ENCODE measurements at regions not wholly inside any gene's neighbourhood (a gene's known extent, or its start where the extent isn't known, plus 50 kb on each side); places are given as distances from the start of the nearest gene placed in this dataset.

DNA sequence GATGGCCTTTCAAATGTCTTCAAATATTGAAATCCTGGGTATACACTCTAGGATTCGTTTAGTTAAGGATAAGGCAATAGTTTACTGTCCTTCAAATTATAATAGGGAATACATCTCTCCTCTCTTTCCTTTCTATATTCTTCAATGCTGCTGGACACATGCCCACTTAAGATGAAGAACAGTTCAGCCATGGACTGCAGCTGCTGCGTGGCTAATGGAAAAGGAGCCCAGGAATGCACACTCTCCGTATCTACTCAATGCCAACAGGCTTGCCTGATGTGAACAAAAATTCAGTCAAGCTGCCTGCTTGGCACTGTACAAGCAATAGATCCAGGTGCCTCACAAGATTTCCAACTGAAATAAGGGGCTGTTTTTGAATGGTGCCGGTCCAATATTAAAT, 321.2 kb upstream of the LYPLAL1 start:
- DNase-seq (ENCODE audit: low read depth in 3 of 3, low spot score in 2 of 3) = no peak

DNA sequence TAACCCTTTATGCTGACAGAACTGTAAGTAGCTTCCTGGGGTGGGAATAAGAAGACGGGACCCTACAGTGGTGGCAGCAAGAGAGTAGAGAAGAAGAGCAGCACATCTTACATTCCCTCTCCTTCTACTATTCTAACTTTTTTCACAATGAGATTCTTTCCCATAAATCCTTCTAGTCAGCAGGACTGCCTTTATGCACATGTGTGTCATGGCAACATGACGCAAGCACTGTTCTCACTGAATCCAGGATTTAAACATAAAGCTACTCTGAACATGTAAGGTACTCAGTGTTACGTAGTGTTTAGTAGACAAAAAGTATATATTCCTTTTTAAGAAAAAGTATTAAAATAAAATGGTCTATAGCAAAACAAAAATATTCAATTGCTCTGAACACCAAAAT, 309.7 kb upstream of the LYPLAL1 start:
- DNase-seq (ENCODE audit: low read depth in 3 of 3, low spot score in 2 of 3) = no peak

DNA sequence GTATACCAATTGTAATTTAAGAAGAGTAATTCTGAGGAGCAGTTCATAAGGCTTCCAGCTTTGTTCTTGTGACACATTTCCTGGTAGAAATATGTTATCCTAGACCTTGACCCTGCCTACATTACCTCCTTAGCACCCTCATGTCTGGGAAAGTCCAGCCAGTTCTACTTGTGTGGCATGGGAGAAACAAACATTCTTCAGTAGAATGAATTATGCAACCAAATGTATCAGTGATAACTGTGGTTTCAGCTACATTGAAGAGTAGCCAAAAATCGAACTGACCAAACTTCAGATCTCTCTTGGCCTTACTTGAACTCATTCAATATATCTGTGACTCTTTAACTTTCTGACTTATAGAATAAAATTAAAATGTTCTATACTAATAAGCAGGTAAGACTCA, 308.1 kb upstream of the LYPLAL1 start:
- DNase-seq (ENCODE audit: low read depth in 3 of 3, low spot score in 2 of 3) = no peak

DNA sequence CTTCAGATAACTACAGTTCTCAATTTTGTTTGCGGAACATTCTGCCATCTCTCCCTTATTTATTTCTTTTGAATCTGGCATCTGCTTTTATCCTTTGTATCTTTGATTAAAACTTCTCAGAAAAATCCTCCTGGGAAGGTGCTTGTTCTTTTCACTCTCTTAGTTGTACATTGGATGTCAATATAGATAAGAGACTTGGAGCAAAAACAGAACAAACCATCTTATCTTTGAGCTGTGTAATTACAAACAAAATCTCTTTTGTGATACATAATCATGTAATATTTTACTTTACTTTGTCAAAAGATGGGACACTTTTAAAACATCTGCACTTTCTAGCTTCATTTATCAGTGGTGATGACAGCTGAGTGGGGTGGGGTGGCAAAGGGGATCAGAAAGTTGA, 307.2 kb upstream of the LYPLAL1 start:
- no peak for DNase-seq (ENCODE audit: low read depth in 3 of 3, low spot score in 2 of 3)

DNA sequence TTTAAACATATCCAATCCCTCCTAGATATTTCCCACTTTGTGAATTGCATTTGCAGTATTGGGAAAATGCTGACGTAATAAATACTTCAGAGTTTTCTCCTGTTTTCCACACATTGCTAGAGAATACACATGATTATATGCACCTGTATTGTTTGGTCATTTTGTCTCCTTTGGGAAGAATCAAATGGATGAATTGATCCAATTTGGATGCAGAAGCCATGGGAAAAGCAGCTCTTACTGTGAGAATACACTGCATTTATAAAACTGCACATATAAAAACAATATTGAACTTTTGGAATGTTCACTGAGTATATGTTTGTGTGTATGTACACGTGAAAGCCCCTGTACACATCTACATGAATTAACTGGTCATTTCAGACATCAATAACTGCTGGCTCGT, 306.6 kb upstream of the LYPLAL1 start:
- DNase-seq (ENCODE audit: low read depth in 3 of 3, low spot score in 2 of 3) = no peak

DNA sequence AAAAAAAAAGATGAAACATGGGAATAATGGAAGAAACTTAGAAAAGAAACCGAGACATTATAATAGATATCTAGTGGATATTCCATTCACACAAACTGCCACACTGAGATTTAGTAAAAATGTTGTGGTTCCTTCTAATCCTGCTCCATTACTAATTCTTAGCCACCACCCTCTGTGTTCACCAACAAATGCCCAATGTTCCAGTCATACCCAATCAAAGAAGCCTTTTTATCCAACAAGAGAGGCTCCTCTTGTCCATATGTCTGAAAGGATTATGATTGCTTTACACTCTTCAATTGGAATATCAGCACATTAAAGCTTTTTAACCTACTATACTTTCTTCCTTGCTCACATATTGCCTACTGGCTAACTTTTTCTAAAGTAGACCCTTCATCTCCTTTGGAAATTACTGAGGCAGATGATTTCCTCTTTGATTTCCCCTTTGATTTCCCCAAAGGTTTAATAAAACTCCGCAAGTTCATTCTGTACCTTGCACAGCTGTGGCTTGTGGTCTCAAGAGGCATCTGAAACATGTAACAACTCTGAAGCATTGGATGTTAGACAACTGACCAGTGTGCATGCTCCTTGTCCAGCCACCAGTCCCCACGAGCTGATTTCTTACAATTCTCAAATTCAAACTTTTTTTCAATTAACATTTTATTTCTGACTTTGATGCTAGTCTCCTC, 305.6 kb upstream of the LYPLAL1 start:
- no peak for DNase-seq (ENCODE audit: low read depth in 3 of 3, low spot score in 2 of 3)

DNA sequence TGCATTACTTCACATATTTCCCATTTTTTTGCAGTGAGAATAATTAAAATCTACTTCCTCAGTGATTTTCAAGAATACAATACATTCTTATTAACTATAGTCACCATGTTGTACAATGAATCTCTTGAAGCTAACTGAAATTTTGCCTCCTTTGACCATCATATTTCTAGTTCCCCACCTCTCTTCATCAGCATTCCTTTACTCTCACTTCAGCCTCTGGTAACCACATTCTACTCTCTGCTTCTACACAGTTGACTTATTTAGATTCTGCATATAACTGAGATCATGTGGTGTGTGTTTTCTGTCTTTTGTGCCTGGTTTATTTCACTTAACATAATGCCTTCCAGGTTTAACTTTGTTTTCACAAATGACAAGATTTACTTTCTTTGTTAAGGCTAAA, 304.4 kb upstream of the LYPLAL1 start:
- no peak for DNase-seq (ENCODE audit: low read depth in 3 of 3, low spot score in 2 of 3)

DNA sequence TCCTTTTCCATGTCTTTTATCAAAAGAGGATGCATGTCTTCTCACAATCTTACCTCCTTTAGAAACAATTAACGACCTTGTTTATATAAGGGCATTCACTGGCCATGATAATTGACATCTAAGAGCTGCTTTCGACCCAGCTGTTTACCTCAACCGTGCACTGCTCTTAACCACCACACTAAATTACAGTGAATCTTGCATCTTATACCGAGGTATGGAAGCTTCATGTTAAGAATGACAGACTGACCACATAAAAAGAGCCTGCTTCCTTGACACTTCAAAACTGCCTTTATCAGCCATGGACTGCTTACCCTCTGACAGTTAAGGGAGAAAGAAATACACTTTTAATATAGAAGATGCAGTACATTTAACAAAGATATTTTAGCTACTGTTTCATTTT, 301.7 kb upstream of the LYPLAL1 start:
- DNase-seq (ENCODE audit: low read depth in 3 of 3, low spot score in 2 of 3) = no peak

DNA sequence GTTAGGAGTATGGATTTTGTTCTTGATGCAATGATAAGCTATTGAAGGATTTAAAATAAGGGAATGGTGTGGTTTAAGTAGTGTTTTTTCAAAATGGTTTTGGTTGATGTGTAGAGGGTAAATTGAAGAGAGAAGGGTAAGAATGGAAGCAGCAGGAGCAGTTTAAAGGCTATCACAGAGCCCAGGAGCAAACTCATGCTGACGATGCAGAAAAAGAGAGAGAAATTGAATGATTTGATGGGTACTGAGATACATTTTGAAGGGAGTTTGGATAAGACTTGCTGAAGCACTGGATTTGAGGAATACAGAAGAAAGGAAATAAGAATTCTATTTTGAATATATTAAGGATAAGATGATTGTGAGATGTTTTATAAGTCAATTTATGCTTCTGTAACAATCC, 300.8 kb upstream of the LYPLAL1 start:
- no peak for DNase-seq (ENCODE audit: low read depth in 3 of 3, low spot score in 2 of 3)

DNA sequence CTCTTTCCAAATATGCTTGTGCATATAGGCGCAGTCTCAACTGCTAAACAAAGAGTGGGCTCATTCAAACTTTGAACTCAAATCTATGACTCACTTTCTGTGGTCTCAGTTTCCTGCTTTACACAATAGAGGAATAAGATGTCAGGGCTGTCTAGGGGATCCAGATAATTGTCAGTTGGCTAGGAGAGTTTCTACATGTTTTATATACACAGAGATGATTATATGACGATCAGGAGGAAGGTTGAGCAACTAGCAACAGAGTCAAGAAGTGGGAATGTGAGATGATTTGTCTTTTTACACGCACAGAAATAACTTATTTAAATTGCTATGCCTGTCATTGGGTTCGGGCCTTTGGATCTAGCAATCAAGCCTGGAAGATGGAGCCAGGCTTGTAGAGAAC, 299.4 kb upstream of the LYPLAL1 start:
- no peak for DNase-seq (ENCODE audit: low read depth in 3 of 3, low spot score in 2 of 3)

DNA sequence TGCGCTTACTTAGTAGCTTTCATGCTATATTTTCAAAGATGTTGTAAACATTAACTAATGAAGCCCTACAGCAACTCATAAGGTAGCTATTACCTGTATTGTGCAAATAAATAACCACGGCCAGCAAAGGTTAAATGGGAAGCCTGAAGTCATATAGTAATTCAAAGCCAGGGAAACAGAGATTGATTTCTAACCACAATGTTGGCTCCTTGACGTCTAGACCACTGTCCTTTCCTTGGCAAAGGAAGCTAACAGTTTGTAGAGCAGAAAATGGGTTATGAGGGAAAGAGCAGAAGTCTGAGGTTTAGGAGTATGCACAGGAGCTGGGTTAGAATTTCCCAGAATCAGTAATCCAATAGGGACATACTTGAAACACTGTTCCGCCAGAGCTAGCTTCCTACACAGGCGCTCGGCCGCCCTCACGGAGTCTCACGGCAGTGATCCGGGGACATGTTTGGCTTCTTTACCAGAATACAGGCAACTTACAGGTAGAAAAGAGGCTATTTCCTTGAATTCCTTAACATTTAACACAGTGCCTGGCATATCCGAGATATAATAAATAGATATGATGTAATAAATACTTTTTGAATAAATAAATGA, 298.8 kb upstream of the LYPLAL1 start:
- DNase-seq (ENCODE audit: low read depth in 3 of 3, low spot score in 2 of 3) = no peak

DNA sequence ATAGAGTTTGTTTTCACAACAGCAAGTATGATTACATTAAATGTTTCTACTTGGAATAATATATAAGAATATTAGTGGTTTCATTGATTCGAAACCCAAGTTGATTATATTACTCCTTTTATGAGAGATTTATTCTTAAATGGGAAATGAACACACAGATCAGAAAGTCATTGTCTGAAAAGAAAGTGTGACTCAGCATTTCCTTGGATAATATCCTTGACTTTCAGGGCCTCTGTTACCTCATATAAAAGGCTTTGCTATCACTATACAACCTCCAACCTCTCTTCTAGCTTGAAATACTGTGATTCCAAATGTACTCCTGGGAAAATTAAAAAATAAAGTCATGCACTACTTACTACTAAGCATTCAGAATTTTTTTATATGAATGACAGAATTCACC, 295.3 kb upstream of the LYPLAL1 start:
- no peak for DNase-seq (ENCODE audit: low read depth in 3 of 3, low spot score in 2 of 3)

DNA sequence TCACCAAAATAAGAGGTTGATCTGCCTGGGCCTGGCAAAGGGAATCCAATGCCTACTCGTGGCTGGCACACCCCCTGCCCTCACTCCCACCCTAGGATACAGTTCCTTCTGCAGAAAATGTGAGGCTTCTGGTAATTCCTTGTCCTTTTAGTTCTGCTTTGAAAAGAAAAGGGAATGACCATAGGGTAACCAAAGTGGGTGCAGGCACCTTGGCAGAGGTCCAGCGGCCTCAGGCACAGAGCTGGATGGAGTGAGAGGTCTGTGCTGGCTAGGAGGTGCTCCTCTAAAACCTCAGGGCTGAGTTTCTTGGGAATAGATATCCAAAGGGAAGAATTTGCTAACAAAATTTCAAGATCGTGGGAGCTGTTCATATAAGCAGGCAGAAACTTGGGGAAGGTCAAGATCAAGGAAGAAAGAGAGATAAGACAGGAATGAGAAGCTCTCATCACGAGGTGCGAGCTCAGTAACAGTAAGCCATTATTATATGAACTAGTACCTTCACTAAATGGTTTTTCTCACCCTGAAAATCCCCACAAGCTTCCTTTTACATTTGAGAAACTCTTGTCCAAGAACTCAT, 293.1 kb upstream of the LYPLAL1 start:
- no peak for DNase-seq (ENCODE audit: low read depth in 3 of 3, low spot score in 2 of 3)

DNA sequence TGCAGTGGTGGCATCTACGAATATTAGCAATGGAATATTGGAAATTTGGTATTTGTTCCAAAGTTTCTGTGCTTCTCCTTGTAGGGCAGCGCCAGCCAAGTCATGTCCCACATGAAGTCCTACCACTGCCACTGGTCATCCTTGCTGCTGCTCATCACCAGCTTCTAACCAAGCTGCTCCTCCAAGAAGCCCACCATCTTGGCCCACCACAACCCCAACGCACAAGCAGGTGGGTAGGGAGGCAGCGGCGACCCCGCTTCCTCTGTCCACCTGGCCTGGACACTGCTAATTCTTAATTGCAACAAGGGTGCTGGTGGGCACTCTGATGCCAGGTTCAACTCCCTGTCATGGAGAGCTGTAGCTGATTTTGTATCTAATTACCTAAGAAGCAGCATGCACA, 291.2 kb upstream of the LYPLAL1 start:
- DNase-seq (ENCODE audit: low read depth in 3 of 3, low spot score in 2 of 3) = no peak

DNA sequence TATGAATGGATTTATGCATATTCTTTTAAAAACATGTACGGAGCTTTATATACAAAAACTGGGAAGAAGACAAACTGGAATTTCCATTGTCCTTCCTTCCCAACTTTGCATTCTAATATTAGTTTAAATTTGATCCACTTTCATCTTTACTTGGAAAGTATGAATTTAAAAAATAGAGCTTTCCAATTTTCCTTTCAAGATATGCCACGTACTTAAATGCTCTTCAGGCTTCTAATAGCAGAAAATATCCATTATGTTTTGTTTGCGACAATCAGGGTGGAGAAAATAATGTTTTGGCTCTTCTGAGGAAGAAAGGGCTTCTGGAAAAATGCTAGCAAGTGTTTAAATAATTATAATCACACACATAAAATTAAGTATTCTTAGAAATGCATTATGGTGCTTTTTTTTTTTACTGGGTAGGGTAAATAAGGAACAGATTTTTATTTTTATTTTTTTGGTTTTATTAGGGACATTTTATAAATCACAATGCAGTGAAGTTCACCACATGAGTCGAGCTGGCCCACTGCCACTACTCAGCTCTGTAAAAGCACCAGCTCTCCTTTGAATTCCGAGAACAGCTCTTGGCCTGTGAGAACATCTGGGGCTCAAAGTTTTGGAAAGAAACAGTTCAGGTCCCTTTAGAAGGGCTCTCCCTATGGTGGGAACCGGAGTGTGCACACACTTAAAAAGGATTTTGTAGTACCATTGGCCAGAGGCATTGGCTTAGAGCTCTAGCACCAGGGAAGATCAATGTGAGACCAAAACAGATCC, 287.4 kb upstream of the LYPLAL1 start:
- DNase-seq (ENCODE audit: low read depth in 3 of 3, low spot score in 2 of 3) = peak in 1 of 3 donors; percentile 12

DNA sequence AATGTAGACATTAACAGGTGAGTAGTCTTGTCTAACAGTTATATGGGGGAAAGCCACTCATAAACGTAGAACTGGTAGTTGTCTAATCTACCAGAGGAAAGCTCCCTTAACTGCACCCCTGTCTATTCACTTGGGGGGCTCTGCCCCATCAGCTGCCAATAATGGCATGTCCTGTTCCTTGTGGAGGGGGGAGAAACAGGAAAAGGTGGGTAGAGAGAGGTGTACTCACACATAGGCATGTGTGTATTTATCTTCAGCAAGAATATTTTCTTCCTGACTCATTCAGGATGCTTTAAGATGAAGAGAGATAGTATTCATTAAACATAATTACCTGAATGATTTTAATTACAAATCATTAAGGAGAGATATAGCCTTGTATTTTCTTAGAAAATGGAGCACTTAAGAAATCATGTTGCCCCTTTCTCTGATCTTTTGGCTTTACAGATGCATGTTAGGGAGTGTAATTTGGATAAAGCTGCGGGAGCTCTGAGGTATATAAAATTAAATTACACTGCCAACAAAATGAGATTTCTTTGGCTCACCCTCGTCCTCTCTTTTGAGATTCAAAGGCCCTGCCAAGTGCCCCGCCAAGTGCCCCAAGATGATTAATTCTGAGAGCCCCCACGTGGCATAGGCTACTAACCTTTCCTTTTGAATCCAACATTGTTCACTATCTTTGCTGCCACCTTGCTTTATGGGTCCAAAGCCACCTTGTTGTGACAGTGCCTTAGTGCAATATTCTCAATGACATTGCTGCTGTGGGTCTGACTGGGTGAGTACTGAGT, 286.3 kb upstream of the LYPLAL1 start:
- no peak for DNase-seq (ENCODE audit: low read depth in 3 of 3, low spot score in 2 of 3)

DNA sequence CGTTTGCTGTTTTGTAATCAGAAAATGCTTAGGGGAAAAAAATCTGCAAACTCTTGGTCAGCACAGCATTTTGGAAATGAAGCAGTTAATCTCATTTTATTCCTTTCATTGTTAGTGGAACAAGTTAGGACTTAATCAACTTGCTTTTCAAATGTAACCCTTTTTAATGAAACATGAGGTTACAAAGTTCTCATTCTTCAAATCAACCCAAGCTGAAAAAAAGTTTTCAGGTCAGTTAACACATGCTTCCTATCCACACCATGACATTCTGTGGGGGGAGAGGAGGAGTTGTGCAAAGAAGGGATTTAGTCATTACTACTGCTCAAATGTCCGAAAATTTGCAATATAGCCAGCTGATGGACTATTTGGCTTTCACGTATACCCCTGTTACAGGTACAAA, 283.2 kb upstream of the LYPLAL1 start:
- DNase-seq (ENCODE audit: low read depth in 3 of 3, low spot score in 2 of 3) = peak in 1 of 3 donors; percentile 15

DNA sequence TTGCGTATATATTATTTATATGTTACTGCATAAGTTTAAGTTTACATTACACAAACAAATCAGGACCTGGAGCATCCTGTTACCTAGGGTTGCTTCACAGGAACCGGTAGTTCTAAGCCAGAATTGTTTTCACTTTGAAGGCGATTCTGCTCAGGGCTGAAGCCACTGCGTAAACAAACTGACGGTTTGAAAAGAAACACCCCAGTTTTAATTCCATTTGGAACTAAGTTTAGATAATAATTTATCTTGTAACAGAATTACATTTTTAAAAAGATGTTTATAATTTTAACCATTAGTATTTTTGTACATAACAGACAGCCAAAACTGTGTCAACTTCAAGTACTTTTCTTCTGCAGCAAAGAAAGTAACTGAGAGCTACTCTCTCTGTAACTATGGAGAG, 282.1 kb upstream of the LYPLAL1 start:
- no peak for DNase-seq (ENCODE audit: low read depth in 3 of 3, low spot score in 2 of 3)

DNA sequence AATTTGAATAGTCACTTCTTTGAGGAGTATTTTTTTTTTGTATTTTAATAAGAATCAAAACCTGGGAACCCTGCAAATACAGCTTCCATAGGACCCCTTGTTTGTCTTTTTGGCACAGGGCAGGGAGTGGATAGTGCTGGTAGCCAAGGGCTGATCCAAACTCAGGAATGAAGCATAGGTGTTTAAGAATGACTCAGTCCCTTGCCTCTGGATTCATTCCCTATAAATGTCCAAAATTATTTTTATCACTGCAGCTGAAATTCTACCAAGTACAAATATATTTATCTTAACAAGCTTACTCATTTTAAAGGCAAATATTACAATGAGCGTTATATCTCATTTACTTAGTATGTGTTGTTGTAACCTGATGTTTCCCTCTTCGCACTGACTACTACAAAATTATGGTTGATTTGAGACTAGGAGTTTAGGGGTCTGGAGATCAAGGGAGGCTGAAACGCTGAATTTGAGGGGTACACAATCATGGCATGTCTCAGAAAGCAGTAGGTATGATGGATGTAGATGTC, 278.6 kb upstream of the LYPLAL1 start:
- DNase-seq (ENCODE audit: low read depth in 3 of 3, low spot score in 2 of 3) = no peak

DNA sequence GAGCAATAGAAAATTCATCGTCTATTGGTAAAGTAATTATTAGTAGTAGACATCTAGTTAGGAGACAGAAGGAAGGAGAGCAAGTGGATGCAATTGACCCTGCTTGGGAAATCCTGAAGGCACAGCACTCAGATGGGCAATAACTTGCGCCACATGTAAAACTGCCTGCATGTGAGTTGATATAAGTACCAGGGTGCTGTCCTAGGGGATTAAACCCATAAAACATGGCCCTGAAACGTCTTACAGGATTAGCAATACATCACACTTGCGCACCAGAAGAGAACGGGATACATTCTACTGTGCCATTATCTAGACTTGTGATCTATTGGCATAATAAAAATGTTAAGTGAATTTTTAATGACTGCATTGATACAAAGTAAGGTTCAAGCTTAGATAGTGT, 277.5 kb upstream of the LYPLAL1 start:
- no peak for DNase-seq (ENCODE audit: low read depth in 3 of 3, low spot score in 2 of 3)

DNA sequence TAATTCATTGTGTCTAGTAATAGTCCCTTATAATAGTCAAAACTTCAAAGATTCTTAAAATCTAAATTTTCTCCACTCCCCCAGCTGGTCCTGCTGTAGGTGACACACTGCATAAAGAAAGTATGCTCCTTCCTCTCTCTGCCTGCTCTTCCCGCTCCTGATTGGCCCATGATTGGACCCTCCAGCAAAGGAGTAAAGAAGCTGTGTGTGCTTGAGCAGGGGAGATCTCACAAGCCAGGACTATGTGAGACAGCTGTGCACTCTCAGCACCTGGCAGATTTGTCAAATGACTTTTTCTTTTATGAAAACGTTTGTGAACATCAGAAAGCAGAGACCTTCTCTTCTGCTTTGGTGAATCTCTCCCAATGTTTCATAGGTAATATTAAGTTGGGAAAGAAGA, 274.8 kb upstream of the LYPLAL1 start:
- no peak for DNase-seq (ENCODE audit: low read depth in 3 of 3, low spot score in 2 of 3)

Data from right renal cortex interstitium (tissue), 3 donors.